ENCODE measurements at regions not wholly inside any gene's neighbourhood (a gene's known extent, or its start where the extent isn't known, plus 50 kb on each side); places are given as distances from the start of the nearest gene placed in this dataset.

DNA sequence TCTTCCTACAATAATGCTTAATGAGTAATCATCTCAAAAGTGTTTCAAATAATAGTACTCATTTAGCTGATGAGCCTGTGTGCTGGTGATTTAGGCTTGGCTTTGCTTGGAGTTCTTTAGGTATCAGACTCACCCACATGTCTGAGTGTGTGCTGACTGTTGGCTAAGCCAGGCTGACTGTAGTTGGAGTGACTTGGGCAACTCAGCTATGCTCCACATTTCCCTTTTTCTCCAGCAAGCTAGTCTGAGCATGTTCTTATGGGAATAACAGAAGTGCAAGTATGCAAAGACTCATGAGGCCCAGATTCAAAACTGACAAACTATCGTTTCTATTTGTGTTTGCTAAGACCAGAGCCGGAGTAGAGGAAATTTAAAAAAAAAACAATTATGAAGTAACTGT, 99.0 kb upstream of the ADGRL4 start:
- TF ChIP-seq ZFYVE20 (CRISPR knock-in tag; IDR thresholded peaks at IDR 0.05; ENCODE audit: borderline replicate concordance, low read depth) = no peak
- TF ChIP-seq RAD21 (CRISPR knock-in tag; IDR thresholded peaks at IDR 0.05) = no peak

Measured in HepG2 (cell line).